IMR-90 (cell line): ENCODE measurements at regions not wholly inside any gene's neighbourhood (a gene's known extent, or its start where the extent isn't known, plus 50 kb on each side); places are given as distances from the start of the nearest gene placed in this dataset.

ENCODE experiments used
- BHLHE40 ChIP-seq: fragments of 150-350 bp; IDR thresholded peaks from 2 replicates; pipeline ENCODE4 v1.6.1; 2016; ENCODE audit warnings: mild to moderate bottlenecking, low read depth, low read length
- CEBPB ChIP-seq: IDR thresholded peaks from 2 replicates; pipeline ENCODE4 v1.6.1; 2012; ENCODE audit warnings: low read depth, low read length, improper control_type of control experiment
- CTCF ChIP-seq: conservative IDR thresholded peaks from 2 replicates; pipeline ENCODE4 v1.5.1; 2012; ENCODE audit warnings: mild to moderate bottlenecking, low read depth, low read length, improper control_type of control experiment
- ELK1 ChIP-seq: fragments of 150-350 bp; IDR thresholded peaks from 2 replicates; pipeline ENCODE4 v1.6.1; 2016; ENCODE audit warnings: low read depth, mild to moderate bottlenecking, low read length, moderate library complexity, borderline replicate concordance
- MAFK ChIP-seq: IDR thresholded peaks from 2 replicates; pipeline ENCODE4 v1.6.1; 2012; ENCODE audit warnings: low read depth, low read length, improper control_type of control experiment
- MAZ ChIP-seq: IDR thresholded peaks from 2 replicates; pipeline ENCODE4 v1.6.1; 2012; ENCODE audit warnings: low read depth, mild to moderate bottlenecking, low read length, improper control_type of control experiment, moderate library complexity, borderline replicate concordance
- POLR2A ChIP-seq: IDR thresholded peaks from 2 replicates; pipeline ENCODE4 v1.6.1; 2012; ENCODE audit warnings: mild to moderate bottlenecking, low read depth, low read length
- RAD21 ChIP-seq: IDR thresholded peaks from 2 replicates; pipeline ENCODE4 v1.6.1; 2012; ENCODE audit warnings: low read length, improper control_type of control experiment
- SMC3 ChIP-seq: fragments of 150-350 bp; IDR thresholded peaks from 2 replicates; pipeline ENCODE4 v1.6.1; 2016; ENCODE audit warnings: low read depth, mild to moderate bottlenecking, antibody characterized with exemption, low read length, moderate library complexity

DNA sequence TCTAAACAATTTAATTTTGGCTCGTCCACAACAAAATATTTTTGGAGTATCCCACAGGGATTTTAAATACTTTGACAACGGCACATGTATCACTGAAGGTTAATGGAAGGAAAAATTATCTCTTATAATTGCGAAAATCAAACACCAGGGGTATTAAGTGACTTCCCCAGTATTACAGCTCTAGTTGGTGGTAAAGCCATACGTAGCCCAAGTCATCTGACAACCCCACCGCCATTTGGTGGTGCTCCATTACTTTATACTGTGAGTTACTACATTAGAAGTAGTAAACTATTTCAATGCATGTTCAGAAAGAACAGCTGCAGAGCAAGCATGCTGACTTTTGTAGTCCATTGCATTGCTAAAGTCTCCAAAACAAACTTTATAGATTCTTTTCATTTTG lies 179.7 kb downstream of the HGF start:
- TF ChIP-seq RAD21 = no peak
- no peak for TF ChIP-seq POLR2A
- no peak for TF ChIP-seq ELK1
- TF ChIP-seq CTCF = no peak
- TF ChIP-seq MAFK = no peak
- TF ChIP-seq MAZ = no peak
- no peak for TF ChIP-seq BHLHE40
- no peak for TF ChIP-seq CEBPB
- no peak for TF ChIP-seq SMC3
